Stomach (tissue), 8 donors: ENCODE measurements at regions not wholly inside any gene's neighbourhood (a gene's known extent, or its start where the extent isn't known, plus 50 kb on each side); places are given as distances from the start of the nearest gene placed in this dataset.

Experiments used
- DNase-seq, 2 donors: peaks; one replicate each; pipeline versions ENCODE4 v3.0.0 to v3.0.0-alpha.2; 2013 to 2019
- H3K27ac ChIP-seq, 5 donors: fragments of 200-600 bp in 4 of 5; sonication (generic) in 4 of 5; one replicate each; pipeline ENCODE4 v1.5.1; 2013 to 2019; ENCODE audit warnings: mild to moderate bottlenecking in 1 of 5, moderate library complexity in 1 of 5
- H3K27me3 ChIP-seq, 3 donors: fragments of 200-600 bp; sonication (generic); one replicate each; pipeline ENCODE4 v1.5.1; 2017 to 2019; ENCODE audit warnings: mixed run types in 1 of 3
- H3K36me3 ChIP-seq, 4 donors: fragments of 200-600 bp; sonication (generic); 1 replicate in 3 of 4; 2 replicates in 1 of 4; pipeline ENCODE4 v1.5.1; 2016 to 2019
- H3K4me1 ChIP-seq, 4 donors: fragments of 200-600 bp; sonication (generic); one replicate each; pipeline ENCODE4 v1.5.1; 2016 to 2019
- H3K4me3 ChIP-seq, 4 donors: fragments of 200-600 bp; sonication (generic) in 3 of 4; one replicate each; pipeline ENCODE4 v1.5.1; 2016 to 2019; ENCODE audit warnings: mild to moderate bottlenecking in 1 of 4
- H3K9me3 ChIP-seq, 4 donors: fragments of 200-600 bp; sonication (generic); one replicate each; pipeline ENCODE4 v1.5.1; 2016 to 2019
- CTCF ChIP-seq, 7 experiments: fragments of 450-650 bp in 4 of 7; fragments of 200-600 bp in 3 of 7; sonication (generic) in 3 of 7; IDR thresholded peaks; one replicate each; pipeline ENCODE4 v1.5.1; 2016 to 2019; ENCODE audit warnings: antibody characterized with exemption in 7 of 7, control low read depth in 2 of 7, mild to moderate bottlenecking in 1 of 7
- EP300 ChIP-seq: sonication (generic); formaldehyde crosslinking; IDR thresholded peaks from one replicate; pipeline ENCODE4 v1.6.1; 2017; ENCODE audit warnings: antibody characterized with exemption
- POLR2A ChIP-seq, 4 donors: fragments of 450-650 bp; IDR thresholded peaks; one replicate each; pipeline ENCODE4 v1.6.1; 2016; ENCODE audit warnings: antibody characterized with exemption in 4 of 4, control low read depth in 2 of 4, mild to moderate bottlenecking in 1 of 4, moderate library complexity in 1 of 4
- POLR2AphosphoS5 ChIP-seq, 3 donors: sonication (generic); formaldehyde crosslinking; IDR thresholded peaks; one replicate each; pipeline ENCODE4 v1.6.1; 2016; ENCODE audit warnings: antibody characterized with exemption in 3 of 3
- WGBS, 5 donors: extraction: QIAGEN DNeasy Blood & Tissue Kit in 3 of 5; methylation state at CpG; one replicate each; pipeline versions ENCODE4 v1.1.5 to v1.1.7; 2013 to 2018; 5-methylcytosine and 5-hydroxymethylcytosine counted together
- intact Hi-C: fragments of 100-400 bp; cut with DNase I; formaldehyde crosslinking; loops from one replicate; pipeline ENCODE4 v1.15.1; 2023; ENCODE audit warnings: low total_unique reads
- donor health status: healthy with polysubstance abuse.
- donor health status: Bipolar disorder and iron deficiency.
- donor health status: healthy.

- H3K27ac ChIP-seq, result no peak overlapping the region
- no peak overlapping the region for H3K4me3 ChIP-seq
- H3K27me3 ChIP-seq, result no peaks in the 10 kb centered on the region
- TF ChIP-seq CTCF (IDR thresholded peaks at IDR 0.05) (no peak), POLR2A (IDR thresholded peaks at IDR 0.05) (no peak), EP300 (no peak), POLR2AphosphoS5 (IDR thresholded peaks at IDR 0.05) (no peak)
- no peaks in the 10 kb centered on the region for H3K9me3 ChIP-seq
- no peaks in the 10 kb centered on the region for H3K36me3 ChIP-seq
- DNase-seq, result peak in 1 of 2 donors; percentile 53
- H3K4me1 ChIP-seq, result no peaks in the 10 kb centered on the region
- intact Hi-C loops, result no loop called here
- 56 to 70% (median 66%) methylated on average over 5 of the region's 5 CpGs for WGBS, 5 donors
Observed at GRCh38 chr5:173733021-173733420, 116.6 kb upstream of the BOD1 start.

GRCh38 chr5:173733425-173733824, 117.0 kb upstream of the BOD1 start:
- no peak for DNase-seq
- Histone ChIP-seq H3K4me1 (no peaks in the 10 kb centered on the region), H3K4me3 (no peak overlapping the region), H3K27me3 (peaks cover 0 to 2% (median 0%) of the 10 kb centered on the region in 3 donors), H3K36me3 (no peaks in the 10 kb centered on the region), H3K27ac (no peak overlapping the region), H3K9me3 (no peaks in the 10 kb centered on the region)
- intact Hi-C loops, result no loop called here
- WGBS, 5 donors, result 70 to 81% (median 76%) methylated on average over 9 of the region's 9 CpGs
- TF ChIP-seq EP300, result no peak
- no peak for TF ChIP-seq POLR2AphosphoS5 (IDR thresholded peaks at IDR 0.05)
- no peak for TF ChIP-seq POLR2A (IDR thresholded peaks at IDR 0.05)
- TF ChIP-seq CTCF (IDR thresholded peaks at IDR 0.05), result no peak

GRCh38 chr5:173733831-173734501, 117.5 kb upstream of the BOD1 start:
- Histone ChIP-seq H3K9me3 (no peaks in the 10 kb centered on the region), H3K27me3 (peaks cover 0 to 5% (median 0%) of the 10 kb centered on the region in 3 donors), H3K27ac (peak overlapping the region in 1 of 5 donors; percentile 14), H3K4me3 (no peak overlapping the region), H3K4me1 (no peaks in the 10 kb centered on the region), H3K36me3 (no peaks in the 10 kb centered on the region)
- 71 to 82% (median 76%) methylated on average over 18 of the region's 18 CpGs for WGBS, 5 donors
- no peak for TF ChIP-seq CTCF (IDR thresholded peaks at IDR 0.05)
- TF ChIP-seq POLR2AphosphoS5 (IDR thresholded peaks at IDR 0.05), result no peak
- no peak for TF ChIP-seq EP300
- TF ChIP-seq POLR2A (IDR thresholded peaks at IDR 0.05), result no peak
- no peak for DNase-seq
- intact Hi-C loops, result no loop called here

GRCh38 chr5:173734716-173735115, 118.3 kb upstream of the BOD1 start:
- DNase-seq, result no peak
- intact Hi-C loops, result no loop called here
- no peak overlapping the region for H3K4me3 ChIP-seq
- H3K9me3 ChIP-seq, result no peaks in the 10 kb centered on the region
- H3K36me3 ChIP-seq, result no peaks in the 10 kb centered on the region
- 73 to 83% (median 78%) methylated on average over 10 of the region's 10 CpGs for WGBS, 5 donors
- H3K4me1 ChIP-seq, result no peaks in the 10 kb centered on the region
- H3K27me3 ChIP-seq, result peaks cover 0 to 5% (median 0%) of the 10 kb centered on the region in 3 donors
- no peak for TF ChIP-seq EP300
- no peak for TF ChIP-seq POLR2A (IDR thresholded peaks at IDR 0.05)
- no peak for TF ChIP-seq CTCF (IDR thresholded peaks at IDR 0.05)
- no peak for TF ChIP-seq POLR2AphosphoS5 (IDR thresholded peaks at IDR 0.05)
- peak overlapping the region in 1 of 5 donors; percentile 14 for H3K27ac ChIP-seq
